ENCODE measurements at regions not wholly inside any gene's neighbourhood (a gene's known extent, or its start where the extent isn't known, plus 50 kb on each side); places are given as distances from the start of the nearest gene placed in this dataset.

- POLR2A ChIA-PET, result no interaction called here
- no TSS peak for BruUV-seq (replicated peaks)
- H3K36me3 ChIP-seq (ENCODE audit: control insufficient read depth, insufficient read depth, low read length), result no peaks in the 10 kb centered on the region
- TF ChIP-seq TCF7L2 (IDR thresholded peaks at IDR 0.05; ENCODE audit: low read depth, low read length) (no peak), POLR2AphosphoS5 (IDR thresholded peaks at IDR 0.05; ENCODE audit: low read depth, low read length) (no peak), SIN3A (IDR thresholded peaks at IDR 0.05; ENCODE audit: borderline replicate concordance, insufficient read depth, low read depth, low read length) (no peak), REST (IDR thresholded peaks at IDR 0.05; ENCODE audit: insufficient read depth in 1 of 2, low read depth in 2 of 2, low read length in 1 of 2) (no peak)
- TF ChIP-seq, protein P1, sequence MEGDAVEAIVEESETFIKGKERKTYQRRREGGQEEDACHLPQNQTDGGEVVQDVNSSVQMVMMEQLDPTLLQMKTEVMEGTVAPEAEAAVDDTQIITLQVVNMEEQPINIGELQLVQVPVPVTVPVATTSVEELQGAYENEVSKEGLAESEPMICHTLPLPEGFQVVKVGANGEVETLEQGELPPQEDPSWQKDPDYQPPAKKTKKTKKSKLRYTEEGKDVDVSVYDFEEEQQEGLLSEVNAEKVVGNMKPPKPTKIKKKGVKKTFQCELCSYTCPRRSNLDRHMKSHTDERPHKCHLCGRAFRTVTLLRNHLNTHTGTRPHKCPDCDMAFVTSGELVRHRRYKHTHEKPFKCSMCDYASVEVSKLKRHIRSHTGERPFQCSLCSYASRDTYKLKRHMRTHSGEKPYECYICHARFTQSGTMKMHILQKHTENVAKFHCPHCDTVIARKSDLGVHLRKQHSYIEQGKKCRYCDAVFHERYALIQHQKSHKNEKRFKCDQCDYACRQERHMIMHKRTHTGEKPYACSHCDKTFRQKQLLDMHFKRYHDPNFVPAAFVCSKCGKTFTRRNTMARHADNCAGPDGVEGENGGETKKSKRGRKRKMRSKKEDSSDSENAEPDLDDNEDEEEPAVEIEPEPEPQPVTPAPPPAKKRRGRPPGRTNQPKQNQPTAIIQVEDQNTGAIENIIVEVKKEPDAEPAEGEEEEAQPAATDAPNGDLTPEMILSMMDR (IDR thresholded peaks at IDR 0.05), result no peak
- no peak for DNase-seq (ENCODE audit: low read depth, low spot score)
- H3K4me3 ChIP-seq (ENCODE audit: low read depth in 2 of 2, low read length in 2 of 2), result no peak overlapping the region
- CTCF ChIA-PET, result no interaction called here
- in situ Hi-C loops (cut with HindIII; ENCODE audit: low pct_unique_long_range_greater_than_20kb, low sequenced_read_pairs), result no loop called here
- no peak overlapping the region for H3K27ac ChIP-seq (ENCODE audit: low read length)
- H3K27me3 ChIP-seq (ENCODE audit: control insufficient read depth, insufficient read depth, low read length), result no peaks in the 10 kb centered on the region; the same call in 1 of the 2 replicates
- intact Hi-C loops (cut with micrococcal nuclease; ENCODE audit: unreplicated experiment), result no loop called here
- ATAC-seq, result no peak
- no peaks in the 10 kb centered on the region for H3K9me3 ChIP-seq (ENCODE audit: control insufficient read depth, insufficient read depth, low read depth, low read length)
- H3K4me1 ChIP-seq (ENCODE audit: control insufficient read depth, insufficient read depth, low read length), result no peaks in the 10 kb centered on the region
Measured at GRCh38 chr6:14736554-14736953, 509.3 kb upstream of the JARID2 start.

GRCh38 chr6:14738497-14738896 is 507.4 kb upstream of the JARID2 start:
- ATAC-seq (no peak), DNase-seq (ENCODE audit: low read depth, low spot score) (no peak)
- ChIA-PET CTCF (no interaction called here), POLR2A (no interaction called here)
- intact Hi-C loops (cut with micrococcal nuclease; ENCODE audit: unreplicated experiment), result no loop called here
- Histone ChIP-seq H3K4me3 (ENCODE audit: low read depth in 2 of 2, low read length in 2 of 2) (no peak overlapping the region), H3K27me3 (ENCODE audit: control insufficient read depth, insufficient read depth, low read length) (no peaks in the 10 kb centered on the region; the same call in 1 of the 2 replicates), H3K36me3 (ENCODE audit: control insufficient read depth, insufficient read depth, low read length) (no peaks in the 10 kb centered on the region), H3K9me3 (ENCODE audit: control insufficient read depth, insufficient read depth, low read depth, low read length) (no peaks in the 10 kb centered on the region), H3K27ac (ENCODE audit: low read length) (no peak overlapping the region), H3K4me1 (ENCODE audit: control insufficient read depth, insufficient read depth, low read length) (no peaks in the 10 kb centered on the region)
- in situ Hi-C loops (cut with HindIII; ENCODE audit: low pct_unique_long_range_greater_than_20kb, low sequenced_read_pairs), result no loop called here
- TF ChIP-seq POLR2AphosphoS5 (IDR thresholded peaks at IDR 0.05; ENCODE audit: low read depth, low read length), result no peak
- no peak for TF ChIP-seq REST (IDR thresholded peaks at IDR 0.05; ENCODE audit: insufficient read depth in 1 of 2, low read depth in 2 of 2, low read length in 1 of 2)
- TF ChIP-seq, protein P1 (IDR thresholded peaks at IDR 0.05), result no peak
- no peak for TF ChIP-seq SIN3A (IDR thresholded peaks at IDR 0.05; ENCODE audit: borderline replicate concordance, insufficient read depth, low read depth, low read length)
- TF ChIP-seq TCF7L2 (IDR thresholded peaks at IDR 0.05; ENCODE audit: low read depth, low read length), result no peak
- BruUV-seq (replicated peaks), result no TSS peak
